H7 (cell line): ENCODE measurements at regions not wholly inside any gene's neighbourhood (a gene's known extent, or its start where the extent isn't known, plus 50 kb on each side); places are given as distances from the start of the nearest gene placed in this dataset.

Experiments
- DNase-seq: peaks from one replicate; pipeline ENCODE4 v3.0.0; 2012
- H3K27me3 ChIP-seq: 2 replicates; pipeline ENCODE4 v1.6.0; 2011; ENCODE audit warnings: mild to moderate bottlenecking, low read length; ENCODE audit not compliant: control insufficient read depth, insufficient read depth
- H3K36me3 ChIP-seq: replicated peaks from 2 replicates; pipeline ENCODE4 v1.5.1; 2011; ENCODE audit warnings: low read length; ENCODE audit not compliant: control insufficient read depth, insufficient read depth
- H3K4me3 ChIP-seq: 2 replicates; pipeline ENCODE4 v1.5.1; 2011; ENCODE audit warnings: low read depth, mild to moderate bottlenecking, control low read depth, low read length, moderate library complexity; ENCODE audit not compliant: insufficient read depth

DNA sequence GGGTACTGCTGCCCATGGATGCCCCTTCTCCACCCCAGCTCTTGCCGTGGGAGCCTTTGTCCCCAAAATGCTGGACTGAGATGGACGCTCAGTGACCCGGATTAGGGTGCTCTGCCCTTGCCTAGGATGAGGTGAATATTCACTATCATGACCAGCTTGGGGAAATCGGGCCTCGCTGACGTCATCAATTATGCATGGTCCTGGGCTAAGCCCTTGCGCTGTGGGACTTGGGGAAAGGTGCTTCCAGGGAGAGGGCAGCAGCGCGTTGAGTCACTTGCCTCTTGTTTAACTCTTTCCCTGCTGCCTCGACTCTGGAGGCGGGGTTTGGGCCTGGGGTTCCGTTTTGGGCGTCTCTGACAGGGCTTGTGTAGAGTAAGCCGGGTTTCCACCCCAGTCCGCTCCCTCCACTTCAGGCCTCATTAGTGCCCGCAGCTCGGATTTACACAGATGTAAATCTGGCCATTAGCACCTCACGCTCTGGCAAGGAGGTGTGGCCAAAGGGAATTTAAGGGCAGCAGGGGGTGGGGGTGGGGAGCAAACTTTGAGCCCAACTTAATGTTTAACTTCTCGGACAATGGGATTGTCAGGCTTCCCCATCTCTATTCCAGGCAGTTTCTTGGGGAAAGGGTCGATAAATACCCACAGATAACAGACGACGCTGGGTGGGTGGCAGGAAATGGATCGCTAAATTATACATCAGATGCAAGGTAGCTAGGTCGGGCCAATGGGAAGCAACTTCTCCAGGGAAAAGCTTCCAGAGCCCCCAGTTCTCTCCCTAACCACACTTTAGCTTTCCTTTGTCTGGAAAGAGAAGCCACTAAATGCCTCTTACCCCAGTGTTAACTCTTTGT is 51.3 kb upstream of the TCF7L2 start:
- Histone ChIP-seq H3K36me3 (no peaks in the 10 kb centered on the region), H3K4me3 (peak overlapping the region; percentile 29), H3K27me3 (peaks cover 6% of the 10 kb centered on the region; the same call in 1 of the 2 replicates)
- peak; percentile 48 for DNase-seq

- Histone ChIP-seq H3K4me3 (no peak overlapping the region), H3K36me3 (no peaks in the 10 kb centered on the region), H3K27me3 (peaks cover 6% of the 10 kb centered on the region; the same call in 1 of the 2 replicates)
- no peak for DNase-seq
These were observed 50.5 kb upstream of the TCF7L2 start for GRCh38 chr10:112899391-112900065.
